Neural cell (in vitro differentiated cells): ENCODE measurements at regions not wholly inside any gene's neighbourhood (a gene's known extent, or its start where the extent isn't known, plus 50 kb on each side); places are given as distances from the start of the nearest gene placed in this dataset.

Source experiments
- H2AFZ ChIP-seq: fragments of 200-600, 300-800 bp; sonication (generic), shearing (Covaris generic); 2 replicates; pipeline ENCODE4 v1.6.0; 2014; ENCODE audit warnings: low read depth, mild to moderate bottlenecking, antibody characterized with exemption, low read length, moderate library complexity
- H3F3A ChIP-seq: fragments of 200-600 bp; shearing (Covaris generic); 2 replicates; pipeline ENCODE4 v1.6.1; 2016; ENCODE audit warnings: mild to moderate bottlenecking, moderate library complexity, mixed read lengths, antibody characterized with exemption, low read length; ENCODE audit not compliant: insufficient read depth, poor library complexity, severe bottlenecking
- H3K27ac ChIP-seq: fragments of 200-600, 300-800 bp; sonication (generic), shearing (Covaris generic); 2 replicates; pipeline ENCODE4 v1.5.1; 2014; ENCODE audit warnings: mild to moderate bottlenecking, low read length, moderate library complexity
- H3K27me3 ChIP-seq: fragments of 300-800, 200-600 bp; sonication (generic), shearing (Covaris generic); 2 replicates; pipeline ENCODE4 v1.6.0; 2014; ENCODE audit warnings: mild to moderate bottlenecking, low read depth, low read length, moderate library complexity; ENCODE audit not compliant: insufficient read depth
- H3K36me3 ChIP-seq: fragments of 300-800, 200-600 bp; sonication (generic), shearing (Covaris generic); 2 replicates; pipeline ENCODE4 v1.5.1; 2014; ENCODE audit warnings: mild to moderate bottlenecking, antibody characterized with exemption, low read length, moderate library complexity; ENCODE audit not compliant: insufficient read depth
- H3K4me2 ChIP-seq: fragments of 300-800, 200-600 bp; sonication (generic), shearing (Covaris generic); 2 replicates; pipeline ENCODE4 v1.6.0; 2014; ENCODE audit warnings: mild to moderate bottlenecking, low read length
- H3K4me3 ChIP-seq: fragments of 300-800, 200-600 bp; sonication (generic), shearing (Covaris generic); 2 replicates; pipeline ENCODE4 v1.5.1; 2014; ENCODE audit warnings: mild to moderate bottlenecking, low read length, moderate library complexity
- H3K79me2 ChIP-seq: fragments of 200-600 bp; shearing (Covaris generic); replicated peaks from 2 replicates; pipeline ENCODE4 v1.6.0; 2014; ENCODE audit warnings: mild to moderate bottlenecking, low read length, moderate library complexity; ENCODE audit not compliant: insufficient read depth
- H3K9ac ChIP-seq: fragments of 300-800, 200-600 bp; sonication (generic), shearing (Covaris generic); 2 replicates; pipeline ENCODE4 v1.6.1; 2016; ENCODE audit warnings: mild to moderate bottlenecking, low read length, mixed read lengths
- H3K9me2 ChIP-seq: fragments of 200-600 bp; shearing (Covaris generic); 2 replicates; pipeline ENCODE4 v1.6.1; 2016; ENCODE audit warnings: mild to moderate bottlenecking, low read length, mixed read lengths; ENCODE audit not compliant: insufficient read depth
- H3K9me3 ChIP-seq: fragments of 200-600, 300-800 bp; sonication (generic), shearing (Covaris generic); 2 replicates; pipeline ENCODE4 v1.6.1; 2016; ENCODE audit warnings: mild to moderate bottlenecking, mixed run types, low read length, moderate library complexity, mixed read lengths
- H4K20me1 ChIP-seq: fragments of 200-600 bp; shearing (Covaris generic); 2 replicates; pipeline ENCODE4 v1.6.1; 2016; ENCODE audit warnings: mild to moderate bottlenecking, mixed run types; ENCODE audit not compliant: insufficient read depth
- CTCF ChIP-seq: fragments of 450-650 bp; IDR thresholded peaks from 2 replicates; pipeline ENCODE4 v1.5.1; 2014; ENCODE audit warnings: antibody characterized with exemption, mild to moderate bottlenecking, moderate library complexity; ENCODE audit not compliant: poor library complexity, severe bottlenecking
- EP300 ChIP-seq: fragments of 450-650 bp; conservative IDR thresholded peaks from 2 replicates; pipeline ENCODE4 v1.6.1; 2014; ENCODE audit warnings: antibody characterized with exemption, mild to moderate bottlenecking, moderate library complexity; ENCODE audit not compliant: poor library complexity, severe bottlenecking
- EZH2 ChIP-seq: fragments of 200-600, 300-800 bp; shearing (Covaris generic), sonication (generic); IDR thresholded peaks from 2 replicates; pipeline ENCODE4 v1.6.1; 2014; ENCODE audit warnings: antibody characterized with exemption, low read length, borderline replicate concordance, mild to moderate bottlenecking; ENCODE audit not compliant: insufficient read depth, poor library complexity, severe bottlenecking
- MXI1 ChIP-seq: fragments of 450-650 bp; conservative IDR thresholded peaks from 2 replicates; pipeline ENCODE4 v1.6.1; 2014; ENCODE audit warnings: antibody characterized with exemption, mild to moderate bottlenecking; ENCODE audit not compliant: poor library complexity, severe bottlenecking
- POLR2AphosphoS5 ChIP-seq: IDR thresholded peaks from 2 replicates; pipeline ENCODE4 v1.6.1; 2012
- RAD21 ChIP-seq: fragments of 450-650 bp; conservative IDR thresholded peaks from 2 replicates; pipeline ENCODE4 v1.6.1; 2014; ENCODE audit warnings: antibody characterized with exemption, mild to moderate bottlenecking, moderate library complexity
- SMC3 ChIP-seq: fragments of 450-650 bp; conservative IDR thresholded peaks from 2 replicates; pipeline ENCODE4 v1.6.1; 2014; ENCODE audit warnings: antibody characterized with exemption, mild to moderate bottlenecking, moderate library complexity; ENCODE audit not compliant: poor library complexity
- TAF1 ChIP-seq: IDR thresholded peaks from 2 replicates; pipeline ENCODE4 v1.6.1; 2012; ENCODE audit warnings: low read depth
- TF ChIP-seq, protein P1 (sequence below): IDR thresholded peaks from 2 replicates; pipeline ENCODE4 v1.6.1; 2012; ENCODE audit warnings: borderline replicate concordance

GRCh38 chr2:14558335-14558919 lies 74.1 kb upstream of the LRATD1 start:
- Histone ChIP-seq H3K9me2 (no peaks in the 10 kb centered on the region), H3K79me2 (no peaks in the 10 kb centered on the region), H3K27me3 (no peaks in the 10 kb centered on the region), H4K20me1 (no peaks in the 10 kb centered on the region), H3F3A (no peaks in the 10 kb centered on the region), H3K9me3 (no peaks in the 10 kb centered on the region), H3K4me3 (no peak overlapping the region), H3K9ac (no peak overlapping the region), H3K36me3 (no peaks in the 10 kb centered on the region), H3K4me2 (no peak overlapping the region), H2AFZ (no peak overlapping the region), H3K27ac (no peak overlapping the region)
- TF ChIP-seq, protein P1, sequence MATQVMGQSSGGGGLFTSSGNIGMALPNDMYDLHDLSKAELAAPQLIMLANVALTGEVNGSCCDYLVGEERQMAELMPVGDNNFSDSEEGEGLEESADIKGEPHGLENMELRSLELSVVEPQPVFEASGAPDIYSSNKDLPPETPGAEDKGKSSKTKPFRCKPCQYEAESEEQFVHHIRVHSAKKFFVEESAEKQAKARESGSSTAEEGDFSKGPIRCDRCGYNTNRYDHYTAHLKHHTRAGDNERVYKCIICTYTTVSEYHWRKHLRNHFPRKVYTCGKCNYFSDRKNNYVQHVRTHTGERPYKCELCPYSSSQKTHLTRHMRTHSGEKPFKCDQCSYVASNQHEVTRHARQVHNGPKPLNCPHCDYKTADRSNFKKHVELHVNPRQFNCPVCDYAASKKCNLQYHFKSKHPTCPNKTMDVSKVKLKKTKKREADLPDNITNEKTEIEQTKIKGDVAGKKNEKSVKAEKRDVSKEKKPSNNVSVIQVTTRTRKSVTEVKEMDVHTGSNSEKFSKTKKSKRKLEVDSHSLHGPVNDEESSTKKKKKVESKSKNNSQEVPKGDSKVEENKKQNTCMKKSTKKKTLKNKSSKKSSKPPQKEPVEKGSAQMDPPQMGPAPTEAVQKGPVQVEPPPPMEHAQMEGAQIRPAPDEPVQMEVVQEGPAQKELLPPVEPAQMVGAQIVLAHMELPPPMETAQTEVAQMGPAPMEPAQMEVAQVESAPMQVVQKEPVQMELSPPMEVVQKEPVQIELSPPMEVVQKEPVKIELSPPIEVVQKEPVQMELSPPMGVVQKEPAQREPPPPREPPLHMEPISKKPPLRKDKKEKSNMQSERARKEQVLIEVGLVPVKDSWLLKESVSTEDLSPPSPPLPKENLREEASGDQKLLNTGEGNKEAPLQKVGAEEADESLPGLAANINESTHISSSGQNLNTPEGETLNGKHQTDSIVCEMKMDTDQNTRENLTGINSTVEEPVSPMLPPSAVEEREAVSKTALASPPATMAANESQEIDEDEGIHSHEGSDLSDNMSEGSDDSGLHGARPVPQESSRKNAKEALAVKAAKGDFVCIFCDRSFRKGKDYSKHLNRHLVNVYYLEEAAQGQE = no peak
- TF ChIP-seq SMC3 (no peak), CTCF (no peak), EP300 (no peak), RAD21 (no peak), POLR2AphosphoS5 (no peak), EZH2 (no peak), MXI1 (no peak), TAF1 (no peak)

GRCh38 chr2:14560716-14561115 lies 71.8 kb upstream of the LRATD1 start:
- Histone ChIP-seq H4K20me1 (no peaks in the 10 kb centered on the region), H3K4me3 (no peak overlapping the region), H3K9me3 (no peaks in the 10 kb centered on the region), H2AFZ (no peak overlapping the region), H3K79me2 (no peaks in the 10 kb centered on the region), H3K27ac (no peak overlapping the region), H3F3A (no peaks in the 10 kb centered on the region), H3K27me3 (no peaks in the 10 kb centered on the region), H3K9ac (no peak overlapping the region), H3K4me2 (no peak overlapping the region), H3K9me2 (no peaks in the 10 kb centered on the region), H3K36me3 (no peaks in the 10 kb centered on the region)
- TF ChIP-seq, protein P1 = no peak
- no peak for TF ChIP-seq EZH2
- no peak for TF ChIP-seq EP300
- TF ChIP-seq TAF1 = no peak
- no peak for TF ChIP-seq CTCF
- TF ChIP-seq RAD21 = no peak
- no peak for TF ChIP-seq POLR2AphosphoS5
- no peak for TF ChIP-seq MXI1
- no peak for TF ChIP-seq SMC3
